DMS 273 (cell line): ENCODE measurements at regions not wholly inside any gene's neighbourhood (a gene's known extent, or its start where the extent isn't known, plus 50 kb on each side); places are given as distances from the start of the nearest gene placed in this dataset.

ENCODE experiments used
- DNase-seq: peaks from one replicate; lab custom pipeline; 2025; ENCODE audit not compliant: unreplicated experiment; lab: John Stamatoyannopoulos, UW

- DNase-seq = no peak
Measured at GRCh38 chr4:104942990-104943743, 203.5 kb upstream of the TET2 start.

- DNase-seq = no peak
Measured at GRCh38 chr4:104944596-104944995, 202.1 kb upstream of the TET2 start.

GRCh38 chr4:104964410-104965175 lies 182.1 kb upstream of the TET2 start:
- DNase-seq = no peak

- DNase-seq = no peak
Measured at GRCh38 chr4:104966349-104967033, 180.2 kb upstream of the TET2 start.

- no peak for DNase-seq
Measured at GRCh38 chr4:104967034-104967401, 179.7 kb upstream of the TET2 start.

GRCh38 chr4:104969394-104970082 lies 177.1 kb upstream of the TET2 start:
- no peak for DNase-seq

- DNase-seq = no peak
Measured at GRCh38 chr4:104971462-104971861, 175.2 kb upstream of the TET2 start.

GRCh38 chr4:104973708-104974107 lies 173.0 kb upstream of the TET2 start:
- DNase-seq = no peak

GRCh38 chr4:104975617-104976016 lies 171.1 kb upstream of the TET2 start:
- DNase-seq = no peak

GRCh38 chr4:104976262-104976661 lies 170.4 kb upstream of the TET2 start:
- DNase-seq = no peak

GRCh38 chr4:104979083-104979760 lies 167.5 kb upstream of the TET2 start:
- DNase-seq = no peak

- no peak for DNase-seq
Measured at GRCh38 chr4:104983615-104984179, 163.0 kb upstream of the TET2 start.

- DNase-seq = no peak
Measured at GRCh38 chr4:104986306-104986705, 160.4 kb upstream of the TET2 start.

- DNase-seq = peak; percentile 83
Measured at GRCh38 chr4:104989371-104989770, 157.3 kb upstream of the TET2 start.

- no peak for DNase-seq
Measured at GRCh38 chr4:105002278-105002677, 144.4 kb upstream of the TET2 start.

- DNase-seq = no peak
Measured at GRCh38 chr4:105014234-105014633, 132.4 kb upstream of the TET2 start.

- DNase-seq = no peak
Measured at GRCh38 chr4:105014635-105015034, 132.0 kb upstream of the TET2 start.

GRCh38 chr4:105015750-105016149 lies 130.9 kb upstream of the TET2 start:
- DNase-seq = no peak

- no peak for DNase-seq
Measured at GRCh38 chr4:105022811-105023667, 123.6 kb upstream of the TET2 start.

GRCh38 chr4:105023668-105024055 lies 123.0 kb upstream of the TET2 start:
- no peak for DNase-seq
